Stimulated activated CD8-positive, alpha-beta memory T cell treated with anti-CD3 and anti-CD28 coated beads, Interleukin-7, amount 100 ng/mL, for 48 hours (primary cell): ENCODE measurements at regions not wholly inside any gene's neighbourhood (a gene's known extent, or its start where the extent isn't known, plus 50 kb on each side); places are given as distances from the start of the nearest gene placed in this dataset.

ENCODE experiments used
- DNase-seq, 2 donors: peaks; one replicate each; pipeline ENCODE4 v3.0.0-alpha.2; 2020; ENCODE audit warnings: low read depth in 1 of 2; ENCODE audit errors: extremely low read depth in 1 of 2

- no peak for DNase-seq
These were observed 299.3 kb upstream of the GYPC start for GRCh38 chr2:126356631-126357030.

- DNase-seq, result no peak
These were observed 297.8 kb upstream of the GYPC start for GRCh38 chr2:126358122-126358521.

GRCh38 chr2:126359494-126359893 lies 296.5 kb upstream of the GYPC start:
- no peak for DNase-seq

GRCh38 chr2:126367361-126367760 lies 288.6 kb upstream of the GYPC start:
- DNase-seq, result no peak

- no peak for DNase-seq
These were observed 287.2 kb upstream of the GYPC start for GRCh38 chr2:126368758-126369157.

- no peak for DNase-seq
These were observed 285.8 kb upstream of the GYPC start for GRCh38 chr2:126370201-126370600.

GRCh38 chr2:126372406-126372805 lies 283.6 kb upstream of the GYPC start:
- DNase-seq, result no peak

- DNase-seq, result no peak
These were observed 277.8 kb upstream of the GYPC start for GRCh38 chr2:126378176-126378575.

GRCh38 chr2:126381091-126381490 lies 274.9 kb upstream of the GYPC start:
- no peak for DNase-seq

GRCh38 chr2:126382998-126383397 lies 273.0 kb upstream of the GYPC start:
- no peak for DNase-seq

- no peak for DNase-seq
These were observed 272.2 kb upstream of the GYPC start for GRCh38 chr2:126383800-126384199.

- DNase-seq, result no peak
These were observed 270.5 kb upstream of the GYPC start for GRCh38 chr2:126385441-126385840.

GRCh38 chr2:126385983-126386382 lies 270.0 kb upstream of the GYPC start:
- DNase-seq, result no peak

- DNase-seq, result no peak
These were observed 266.5 kb upstream of the GYPC start for GRCh38 chr2:126389446-126389845.

GRCh38 chr2:126392889-126393288 lies 263.1 kb upstream of the GYPC start:
- no peak for DNase-seq

- no peak for DNase-seq
These were observed 257.0 kb upstream of the GYPC start for GRCh38 chr2:126399001-126399400.

- DNase-seq, result no peak
These were observed 252.8 kb upstream of the GYPC start for GRCh38 chr2:126403039-126403628.

GRCh38 chr2:126406267-126406666 lies 249.7 kb upstream of the GYPC start:
- DNase-seq, result no peak

GRCh38 chr2:126408671-126409070 lies 247.3 kb upstream of the GYPC start:
- no peak for DNase-seq

- no peak for DNase-seq
These were observed 246.1 kb upstream of the GYPC start for GRCh38 chr2:126409850-126410249.

GRCh38 chr2:126413079-126413478 lies 242.9 kb upstream of the GYPC start:
- DNase-seq, result no peak

- DNase-seq, result no peak
These were observed 236.6 kb upstream of the GYPC start for GRCh38 chr2:126419403-126419802.

GRCh38 chr2:126425943-126426342 lies 230.0 kb upstream of the GYPC start:
- DNase-seq, result no peak
